Common myeloid progenitor, CD34-positive (primary cell): ENCODE measurements at regions not wholly inside any gene's neighbourhood (a gene's known extent, or its start where the extent isn't known, plus 50 kb on each side); places are given as distances from the start of the nearest gene placed in this dataset.

Experiments used
- CTCF ChIA-PET: fragments of 350-600 bp; sonication (Branson Sonifier 250); formaldehyde crosslinking; loops from one replicate; lab custom pipeline; 2021; ENCODE audit warnings: antibody characterized with exemption; lab: Charles Lee
- POLR2A ChIA-PET: fragments of 350-600 bp; sonication (Branson Sonifier 250); formaldehyde crosslinking; loops from one replicate; lab custom pipeline; 2021; ENCODE audit warnings: antibody characterized with exemption; lab: Charles Lee
- DNase-seq, 3 donors: peaks; one replicate each; pipeline versions ENCODE4 v3.0.0 to v3.0.0-alpha.2; 2013
- H3K27ac ChIP-seq, 2 experiments: 1 replicate in 1 of 2; 2 replicates in 1 of 2; pipeline ENCODE4 v1.7.0; 2013; ENCODE audit warnings: inconsistent platforms in 2 of 2, low read length in 2 of 2, mild to moderate bottlenecking in 2 of 2, low read depth in 1 of 2, moderate library complexity in 1 of 2; ENCODE audit not compliant: severe bottlenecking in 2 of 2, insufficient read depth in 1 of 2, poor library complexity in 1 of 2
- H3K27me3 ChIP-seq, 5 experiments: replicated peaks in 2 of 5; 1 replicate in 3 of 5; 2 replicates in 2 of 5; pipeline versions ENCODE4 v1.6.1 to v1.7.0; 2013; ENCODE audit warnings: low read length in 4 of 5, mild to moderate bottlenecking in 2 of 5, moderate library complexity in 2 of 5, inconsistent platforms in 1 of 5; ENCODE audit not compliant: insufficient read depth in 5 of 5, control insufficient read depth in 4 of 5
- H3K36me3 ChIP-seq, 4 experiments: 1 replicate in 2 of 4; 2 replicates in 2 of 4; pipeline versions ENCODE4 v1.6.1 to v1.7.0; 2013; ENCODE audit warnings: low read length in 3 of 4, control low read depth in 1 of 4, mild to moderate bottlenecking in 1 of 4; ENCODE audit not compliant: control insufficient read depth in 4 of 4, insufficient read depth in 4 of 4
- H3K4me1 ChIP-seq, 4 experiments: 1 replicate in 3 of 4; 2 replicates in 1 of 4; pipeline versions ENCODE4 v1.6.1 to v1.7.1; 2013; ENCODE audit warnings: low read length in 3 of 4, mild to moderate bottlenecking in 3 of 4, control low read depth in 1 of 4, inconsistent platforms in 1 of 4, moderate library complexity in 1 of 4; ENCODE audit not compliant: control insufficient read depth in 4 of 4, insufficient read depth in 4 of 4; ENCODE audit errors: control extremely low read depth in 1 of 4
- H3K4me3 ChIP-seq, 7 experiments: 1 replicate in 4 of 7; 2 replicates in 3 of 7; pipeline versions ENCODE4 v1.5.1 to v1.7.0; 2013; ENCODE audit warnings: mild to moderate bottlenecking in 7 of 7, low read length in 6 of 7, moderate library complexity in 6 of 7, inconsistent platforms in 2 of 7, low read depth in 2 of 7, control low read depth in 1 of 7; ENCODE audit not compliant: insufficient read depth in 4 of 7, control insufficient read depth in 1 of 7; ENCODE audit errors: extremely low read depth in 1 of 7
- H3K9me3 ChIP-seq, 5 experiments: 1 replicate in 4 of 5; 2 replicates in 1 of 5; pipeline versions ENCODE4 v1.6.1 to v1.7.1; 2013; ENCODE audit warnings: low read length in 4 of 5, mild to moderate bottlenecking in 2 of 5, inconsistent platforms in 1 of 5, low read depth in 1 of 5, moderate library complexity in 1 of 5; ENCODE audit not compliant: control insufficient read depth in 4 of 5, insufficient read depth in 2 of 5; ENCODE audit errors: control extremely low read depth in 1 of 5
- WGBS: methylation state at CpG from one replicate; pipeline ENCODE4 v1.1.5; 2013; ENCODE audit not compliant: insufficient coverage; 5-methylcytosine and 5-hydroxymethylcytosine counted together

DNA sequence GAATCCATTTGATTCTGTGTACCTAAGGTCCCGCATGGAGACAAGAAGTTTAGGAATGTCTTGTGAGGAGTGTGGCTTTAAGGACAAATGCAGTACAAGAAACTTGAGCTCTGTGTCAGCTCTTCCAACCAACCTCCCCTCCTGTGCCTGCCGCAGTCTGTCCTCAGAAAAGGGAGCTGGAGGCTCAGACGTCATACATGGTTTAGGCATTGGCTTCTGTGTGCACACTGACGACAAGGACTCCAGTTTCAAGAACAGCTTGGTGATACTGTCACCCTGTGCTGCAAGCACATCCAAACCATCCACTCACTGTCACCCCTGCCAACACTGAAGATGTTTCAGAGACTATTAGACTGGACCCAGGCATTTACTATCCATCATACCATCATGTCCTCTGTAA is 470.4 kb downstream of the IRS1 start:
- Histone ChIP-seq H3K4me3 (no peak overlapping the region), H3K27ac (no peak overlapping the region), H3K9me3 (no peaks in the 10 kb centered on the region), H3K27me3 (no peaks in the 10 kb centered on the region), H3K36me3 (no peaks in the 10 kb centered on the region), H3K4me1 (no peaks in the 10 kb centered on the region)
- 100% methylated on average over 4 of the region's 4 CpGs for whole genome bisulfite sequencing
- ChIA-PET POLR2A (no interaction called here), CTCF (no interaction called here)
- no peak for DNase-seq

- POLR2A ChIA-PET: no interaction called here
- Histone ChIP-seq H3K9me3 (no peaks in the 10 kb centered on the region), H3K36me3 (no peaks in the 10 kb centered on the region), H3K4me1 (no peaks in the 10 kb centered on the region), H3K27me3 (no peaks in the 10 kb centered on the region), H3K27ac (no peak overlapping the region), H3K4me3 (no peak overlapping the region)
- WGBS: 100% methylated on average over 2 of the region's 4 CpGs
- CTCF ChIA-PET: no interaction called here
- no peak for DNase-seq
Observed at GRCh38 chr2:226327830-226328229, 471.8 kb downstream of the IRS1 start.

GRCh38 chr2:226325526-226325925 is 474.1 kb downstream of the IRS1 start:
- CTCF ChIA-PET: no interaction called here
- no peaks in the 10 kb centered on the region for H3K9me3 ChIP-seq
- DNase-seq: no peak
- POLR2A ChIA-PET: no interaction called here
- no peak overlapping the region for H3K27ac ChIP-seq
- H3K4me3 ChIP-seq: no peak overlapping the region
- no peaks in the 10 kb centered on the region for H3K36me3 ChIP-seq
- no peaks in the 10 kb centered on the region for H3K4me1 ChIP-seq
- no peaks in the 10 kb centered on the region for H3K27me3 ChIP-seq

- no peaks in the 10 kb centered on the region for H3K4me1 ChIP-seq
- POLR2A ChIA-PET: no interaction called here
- H3K4me3 ChIP-seq: no peak overlapping the region
- DNase-seq: no peak
- H3K27ac ChIP-seq: no peak overlapping the region
- H3K36me3 ChIP-seq: no peaks in the 10 kb centered on the region
- no peaks in the 10 kb centered on the region for H3K27me3 ChIP-seq
- WGBS: 96% methylated on average over 6 of the region's 6 CpGs
- H3K9me3 ChIP-seq: no peaks in the 10 kb centered on the region
- CTCF ChIA-PET: no interaction called here
Observed at GRCh38 chr2:226320076-226320948, 479.3 kb downstream of the IRS1 start.

- Histone ChIP-seq H3K4me1 (no peaks in the 10 kb centered on the region), H3K27ac (no peak overlapping the region), H3K27me3 (no peaks in the 10 kb centered on the region), H3K4me3 (no peak overlapping the region), H3K36me3 (no peaks in the 10 kb centered on the region), H3K9me3 (no peaks in the 10 kb centered on the region)
- CTCF ChIA-PET: no interaction called here
- POLR2A ChIA-PET: no interaction called here
- no peak for DNase-seq
- WGBS: 100% methylated on average over 1 of the region's 2 CpGs
Observed at GRCh38 chr2:226317970-226318369, 481.6 kb downstream of the IRS1 start.

- DNase-seq: no peak
- ChIA-PET POLR2A (no interaction called here), CTCF (no interaction called here)
- Histone ChIP-seq H3K9me3 (no peaks in the 10 kb centered on the region), H3K4me1 (no peaks in the 10 kb centered on the region), H3K27me3 (no peaks in the 10 kb centered on the region), H3K27ac (no peak overlapping the region), H3K36me3 (no peaks in the 10 kb centered on the region), H3K4me3 (no peak overlapping the region)
- WGBS: 95% methylated on average over 3 of the region's 3 CpGs
Observed at GRCh38 chr2:226313060-226313459, 486.6 kb downstream of the IRS1 start.

GRCh38 chr2:226312155-226312554 is 487.5 kb downstream of the IRS1 start:
- no peaks in the 10 kb centered on the region for H3K9me3 ChIP-seq
- no peak overlapping the region for H3K27ac ChIP-seq
- 100% methylated on average over 2 of the region's 5 CpGs for WGBS
- no peaks in the 10 kb centered on the region for H3K27me3 ChIP-seq
- ChIA-PET POLR2A (no interaction called here), CTCF (no interaction called here)
- no peak overlapping the region for H3K4me3 ChIP-seq
- H3K36me3 ChIP-seq: no peaks in the 10 kb centered on the region
- H3K4me1 ChIP-seq: no peaks in the 10 kb centered on the region
- DNase-seq: no peak
